Breast epithelium (tissue), 4 donors: ENCODE measurements at regions not wholly inside any gene's neighbourhood (a gene's known extent, or its start where the extent isn't known, plus 50 kb on each side); places are given as distances from the start of the nearest gene placed in this dataset.
"Not testable (repeated sequence)": the region's sequence is repeated elsewhere in the genome, so short reads cannot be mapped to it uniquely, and the experiment has no call there.

ENCODE experiments used
- DNase-seq, 2 donors: peaks; one replicate each; pipeline ENCODE4 v3.0.0-alpha.2; 2019; ENCODE audit warnings: low spot score in 2 of 2
- H3K27ac ChIP-seq, 2 donors: fragments of 200-600 bp; sonication (generic) in 1 of 2; one replicate each; pipeline ENCODE4 v1.5.1; 2016 to 2019; ENCODE audit warnings: mild to moderate bottlenecking in 1 of 2
- H3K27me3 ChIP-seq, 2 donors: fragments of 200-600 bp; sonication (generic) in 1 of 2; one replicate each; pipeline versions ENCODE4 v1.5.1 to v1.6.0; 2017 to 2019; ENCODE audit warnings: control low read depth in 1 of 2, mild to moderate bottlenecking in 1 of 2
- H3K36me3 ChIP-seq: fragments of 200-600 bp; one replicate; pipeline ENCODE4 v1.5.1; 2019
- H3K4me1 ChIP-seq, 2 donors: fragments of 200-600 bp; sonication (generic); one replicate each; pipeline ENCODE4 v1.5.1; 2016 to 2019; ENCODE audit warnings: control low read depth in 1 of 2
- H3K4me3 ChIP-seq, 3 donors: fragments of 200-600 bp; sonication (generic); 1 replicate in 2 of 3; 2 replicates in 1 of 3; pipeline ENCODE4 v1.5.1; 2016 to 2019; ENCODE audit warnings: mild to moderate bottlenecking in 3 of 3, moderate library complexity in 2 of 3
- H3K9me3 ChIP-seq, 2 donors: fragments of 200-600 bp; sonication (generic) in 1 of 2; one replicate each; pipeline ENCODE4 v1.5.1; 2016 to 2019; ENCODE audit warnings: control low read depth in 1 of 2
- CTCF ChIP-seq, 3 donors: fragments of 450-650 bp; IDR thresholded peaks; one replicate each; pipeline ENCODE4 v1.5.1; 2016 to 2017; ENCODE audit warnings: antibody characterized with exemption in 3 of 3, mild to moderate bottlenecking in 3 of 3, moderate library complexity in 3 of 3
- POLR2A ChIP-seq: fragments of 450-650 bp; IDR thresholded peaks from one replicate; pipeline ENCODE4 v1.6.1; 2016; ENCODE audit warnings: antibody characterized with exemption, mild to moderate bottlenecking, moderate library complexity
- POLR2AphosphoS5 ChIP-seq, 3 donors: sonication (generic); formaldehyde crosslinking; IDR thresholded peaks; one replicate each; pipeline ENCODE4 v1.6.1; 2017; ENCODE audit warnings: antibody characterized with exemption in 3 of 3
- intact Hi-C: fragments of 100-400 bp; cut with DNase I; formaldehyde crosslinking; loops from one replicate; pipeline ENCODE4 v1.15.1; 2023; ENCODE audit warnings: low total_unique reads

GRCh38 chr20:26207237-26207966, 510.7 kb upstream of the ZNF337 start:
- no peaks in the 10 kb centered on the region for H3K36me3 ChIP-seq
- peaks cover 5 to 33% of the 10 kb centered on the region in 2 donors for H3K27me3 ChIP-seq
- no peak for DNase-seq
- no peaks in the 10 kb centered on the region for H3K9me3 ChIP-seq
- no peaks in the 10 kb centered on the region for H3K4me1 ChIP-seq
- peak overlapping the region in 1 of 3 donors; percentile 62 for H3K4me3 ChIP-seq
- H3K27ac ChIP-seq, result no peak overlapping the region
- TF ChIP-seq CTCF (IDR thresholded peaks at IDR 0.05), result no peak
- TF ChIP-seq POLR2AphosphoS5 (IDR thresholded peaks at IDR 0.05), result no peak
- no peak for TF ChIP-seq POLR2A
- intact Hi-C loops, result no loop called here

GRCh38 chr20:26205350-26205749, 508.7 kb upstream of the ZNF337 start:
- no peaks in the 10 kb centered on the region for H3K36me3 ChIP-seq
- no peak overlapping the region for H3K4me3 ChIP-seq
- no peak for DNase-seq
- no peak for TF ChIP-seq POLR2AphosphoS5 (IDR thresholded peaks at IDR 0.05)
- no peak for TF ChIP-seq POLR2A
- no peak for TF ChIP-seq CTCF (IDR thresholded peaks at IDR 0.05)
- peaks cover 5 to 33% of the 10 kb centered on the region in 2 donors for H3K27me3 ChIP-seq
- H3K27ac ChIP-seq, result no peak overlapping the region
- intact Hi-C loops, result no loop called here
- peaks cover 0 to 17% of the 10 kb centered on the region in 2 donors for H3K9me3 ChIP-seq
- H3K4me1 ChIP-seq, result no peaks in the 10 kb centered on the region

- H3K27ac ChIP-seq, H3K36me3 ChIP-seq, DNase-seq, H3K4me1 ChIP-seq, intact Hi-C loops, H3K4me3 ChIP-seq, H3K27me3 ChIP-seq: not testable (repeated sequence)
- H3K9me3 ChIP-seq, result peaks cover 0 to 17% of the 10 kb centered on the region in 2 donors
Observed at GRCh38 chr20:26201026-26201425, 504.4 kb upstream of the ZNF337 start.

- intact Hi-C loops, H3K4me3 ChIP-seq, DNase-seq, H3K9me3 ChIP-seq, H3K36me3 ChIP-seq, H3K4me1 ChIP-seq, H3K27me3 ChIP-seq, H3K27ac ChIP-seq: not testable (repeated sequence)
Observed at GRCh38 chr20:26187329-26187728, 490.7 kb upstream of the ZNF337 start.

GRCh38 chr20:26183720-26184119, 487.1 kb upstream of the ZNF337 start:
- intact Hi-C loops, H3K27me3 ChIP-seq: not testable (repeated sequence)

GRCh38 chr20:26181364-26181763, 484.7 kb upstream of the ZNF337 start:
- H3K27ac ChIP-seq, intact Hi-C loops, H3K27me3 ChIP-seq, H3K9me3 ChIP-seq, H3K36me3 ChIP-seq, DNase-seq, H3K4me1 ChIP-seq, H3K4me3 ChIP-seq: not testable (repeated sequence)

More at GRCh38 chr20:26183720-26184119, 487.1 kb upstream of the ZNF337 start:
- not testable (repeated sequence) for DNase-seq, H3K27ac ChIP-seq, H3K4me1 ChIP-seq, H3K9me3 ChIP-seq, H3K4me3 ChIP-seq, H3K36me3 ChIP-seq

- DNase-seq, H3K36me3 ChIP-seq, H3K27ac ChIP-seq, H3K27me3 ChIP-seq, H3K4me3 ChIP-seq, H3K4me1 ChIP-seq, H3K9me3 ChIP-seq, intact Hi-C loops: not testable (repeated sequence)
Observed at GRCh38 chr20:26171875-26172274, 475.2 kb upstream of the ZNF337 start.

- Histone ChIP-seq H3K9me3 (no peaks in the 10 kb centered on the region), H3K27ac (no peak overlapping the region), H3K4me1 (no peaks in the 10 kb centered on the region), H3K36me3 (no peaks in the 10 kb centered on the region), H3K4me3 (no peak overlapping the region), H3K27me3 (no peaks in the 10 kb centered on the region)
- intact Hi-C loops, result no loop called here
- TF ChIP-seq POLR2AphosphoS5 (IDR thresholded peaks at IDR 0.05), result no peak
- TF ChIP-seq POLR2A, result no peak
- TF ChIP-seq CTCF (IDR thresholded peaks at IDR 0.05), result no peak
- DNase-seq, result no peak
Observed at GRCh38 chr20:26169506-26169905, 472.9 kb upstream of the ZNF337 start.
